ENCODE measurements at regions not wholly inside any gene's neighbourhood (a gene's known extent, or its start where the extent isn't known, plus 50 kb on each side); places are given as distances from the start of the nearest gene placed in this dataset.

DNA sequence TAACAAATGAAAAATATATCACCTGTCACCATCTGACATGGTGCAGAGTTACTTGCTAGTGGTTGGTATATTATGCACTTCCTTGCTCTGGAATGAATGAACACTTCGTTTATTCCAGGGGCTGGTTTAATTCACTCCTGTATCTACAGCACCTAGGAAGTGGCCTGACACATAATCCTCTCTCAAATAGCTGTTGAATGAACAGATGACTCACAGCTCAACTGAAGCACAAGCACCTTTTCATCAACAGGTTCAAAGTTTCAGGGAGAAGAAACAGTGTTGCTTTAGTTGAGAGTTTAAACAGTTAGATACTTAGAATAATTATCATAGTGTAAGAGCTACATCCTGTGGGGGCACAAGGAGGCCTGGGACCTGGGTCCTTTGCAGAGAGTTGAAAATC is 135.0 kb upstream of the DAP start:
- H4K20me1 ChIP-seq (ENCODE audit: insufficient read depth): no peaks in the 10 kb centered on the region
- no peak for TF ChIP-seq CTCF (IDR thresholded peaks at IDR 0.05)
- no peak for TF ChIP-seq GABPA (IDR thresholded peaks at IDR 0.05; ENCODE audit: low read depth)
- TF ChIP-seq SIN3A (IDR thresholded peaks at IDR 0.05; ENCODE audit: borderline replicate concordance, low read depth, low read length): no peak
- no peak for TF ChIP-seq ELF1 (IDR thresholded peaks at IDR 0.05)
- TF ChIP-seq, protein P1, sequence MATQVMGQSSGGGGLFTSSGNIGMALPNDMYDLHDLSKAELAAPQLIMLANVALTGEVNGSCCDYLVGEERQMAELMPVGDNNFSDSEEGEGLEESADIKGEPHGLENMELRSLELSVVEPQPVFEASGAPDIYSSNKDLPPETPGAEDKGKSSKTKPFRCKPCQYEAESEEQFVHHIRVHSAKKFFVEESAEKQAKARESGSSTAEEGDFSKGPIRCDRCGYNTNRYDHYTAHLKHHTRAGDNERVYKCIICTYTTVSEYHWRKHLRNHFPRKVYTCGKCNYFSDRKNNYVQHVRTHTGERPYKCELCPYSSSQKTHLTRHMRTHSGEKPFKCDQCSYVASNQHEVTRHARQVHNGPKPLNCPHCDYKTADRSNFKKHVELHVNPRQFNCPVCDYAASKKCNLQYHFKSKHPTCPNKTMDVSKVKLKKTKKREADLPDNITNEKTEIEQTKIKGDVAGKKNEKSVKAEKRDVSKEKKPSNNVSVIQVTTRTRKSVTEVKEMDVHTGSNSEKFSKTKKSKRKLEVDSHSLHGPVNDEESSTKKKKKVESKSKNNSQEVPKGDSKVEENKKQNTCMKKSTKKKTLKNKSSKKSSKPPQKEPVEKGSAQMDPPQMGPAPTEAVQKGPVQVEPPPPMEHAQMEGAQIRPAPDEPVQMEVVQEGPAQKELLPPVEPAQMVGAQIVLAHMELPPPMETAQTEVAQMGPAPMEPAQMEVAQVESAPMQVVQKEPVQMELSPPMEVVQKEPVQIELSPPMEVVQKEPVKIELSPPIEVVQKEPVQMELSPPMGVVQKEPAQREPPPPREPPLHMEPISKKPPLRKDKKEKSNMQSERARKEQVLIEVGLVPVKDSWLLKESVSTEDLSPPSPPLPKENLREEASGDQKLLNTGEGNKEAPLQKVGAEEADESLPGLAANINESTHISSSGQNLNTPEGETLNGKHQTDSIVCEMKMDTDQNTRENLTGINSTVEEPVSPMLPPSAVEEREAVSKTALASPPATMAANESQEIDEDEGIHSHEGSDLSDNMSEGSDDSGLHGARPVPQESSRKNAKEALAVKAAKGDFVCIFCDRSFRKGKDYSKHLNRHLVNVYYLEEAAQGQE (IDR thresholded peaks at IDR 0.05; ENCODE audit: low read depth, low read length): no peak
- no peak for TF ChIP-seq MXI1 (IDR thresholded peaks at IDR 0.05; ENCODE audit: low read depth, low read length)
- no peak for TF ChIP-seq RAD21 (IDR thresholded peaks at IDR 0.05; ENCODE audit: low read length)
- no peak for TF ChIP-seq EP300 (IDR thresholded peaks at IDR 0.05; ENCODE audit: borderline replicate concordance in 1 of 2, low read depth in 1 of 2, low read length in 1 of 2)
- no peak for TF ChIP-seq TCF12 (IDR thresholded peaks at IDR 0.05)
- no peak for TF ChIP-seq NFIC (IDR thresholded peaks at IDR 0.05; ENCODE audit: borderline replicate concordance)
- TF ChIP-seq TEAD4 (IDR thresholded peaks at IDR 0.05; ENCODE audit: borderline replicate concordance, insufficient read depth): no peak
- no peak for TF ChIP-seq RCOR1 (IDR thresholded peaks at IDR 0.05; ENCODE audit: low read length)
- TF ChIP-seq SMC3 (IDR thresholded peaks at IDR 0.05; ENCODE audit: low read depth, low read length): no peak
- TF ChIP-seq, protein P2, sequence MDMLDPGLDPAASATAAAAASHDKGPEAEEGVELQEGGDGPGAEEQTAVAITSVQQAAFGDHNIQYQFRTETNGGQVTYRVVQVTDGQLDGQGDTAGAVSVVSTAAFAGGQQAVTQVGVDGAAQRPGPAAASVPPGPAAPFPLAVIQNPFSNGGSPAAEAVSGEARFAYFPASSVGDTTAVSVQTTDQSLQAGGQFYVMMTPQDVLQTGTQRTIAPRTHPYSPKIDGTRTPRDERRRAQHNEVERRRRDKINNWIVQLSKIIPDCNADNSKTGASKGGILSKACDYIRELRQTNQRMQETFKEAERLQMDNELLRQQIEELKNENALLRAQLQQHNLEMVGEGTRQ (IDR thresholded peaks at IDR 0.05; ENCODE audit: borderline replicate concordance, low read depth, low read length): no peak
- TF ChIP-seq MEF2A (IDR thresholded peaks at IDR 0.05; ENCODE audit: borderline replicate concordance, low read depth): no peak
- no peak for TF ChIP-seq RFX5 (IDR thresholded peaks at IDR 0.05; ENCODE audit: low read length)
- no peak for TF ChIP-seq MAX (IDR thresholded peaks at IDR 0.05; ENCODE audit: low read depth)
- no peak for TF ChIP-seq JUND (IDR thresholded peaks at IDR 0.05)
- H3F3A ChIP-seq (replicated peaks; ENCODE audit: insufficient read depth): no peaks in the 10 kb centered on the region
- no peak for DNase-seq
- H3K9me2 ChIP-seq: no peaks in the 10 kb centered on the region
- no peak overlapping the region for H3K9ac ChIP-seq
- CTCF ChIA-PET: no interaction called here
- no peaks in the 10 kb centered on the region for H3K36me3 ChIP-seq (replicated peaks in 1 of 2; ENCODE audit: control insufficient read depth in 1 of 2, insufficient read depth in 2 of 2, low read length in 1 of 2)
- H3K79me2 ChIP-seq (ENCODE audit: insufficient read depth): no peaks in the 10 kb centered on the region
- 0 out of 2 replicates have a peak, but pooled peaks cover 3% of the 10 kb centered on the region for H3K27me3 ChIP-seq (ENCODE audit: insufficient read depth)
- H3K4me1 ChIP-seq (ENCODE audit: control insufficient read depth in 1 of 2, insufficient read depth in 2 of 2, low read depth in 1 of 2, low read length in 1 of 2): no peaks in the 10 kb centered on the region
- H2AFZ ChIP-seq (ENCODE audit: low read depth): no peak overlapping the region
- H3K4me3 ChIP-seq (ENCODE audit: low read depth in 2 of 2, low read length in 1 of 2): no peak overlapping the region
- WGBS (ENCODE audit: low lambda C conversion rate): 0% methylated on average over 1 of the region's 1 CpG
- H3K27ac ChIP-seq (ENCODE audit: low read depth in 2 of 2, low read length in 1 of 2): no peak overlapping the region
- POLR2A ChIA-PET: no interaction called here
- H3K9me3 ChIP-seq: no peaks in the 10 kb centered on the region
- H3K4me2 ChIP-seq: no peak overlapping the region

Data from SK-N-SH (cell line).